Retinal pigment epithelial cell (primary cell): ENCODE measurements at regions not wholly inside any gene's neighbourhood (a gene's known extent, or its start where the extent isn't known, plus 50 kb on each side); places are given as distances from the start of the nearest gene placed in this dataset.

Source experiments
- DNase-seq: peaks from one replicate; pipeline ENCODE4 v3.0.0-alpha.2; 2010; ENCODE audit warnings: low read depth
- H3K4me3 ChIP-seq: 2 replicates; pipeline ENCODE4 v1.5.1; 2011; ENCODE audit warnings: mild to moderate bottlenecking, low read length, control low read depth, moderate library complexity
- CTCF ChIP-seq: conservative IDR thresholded peaks from 2 replicates; pipeline ENCODE4 v1.5.1; 2011; ENCODE audit warnings: low read depth, low read length, control low read depth, inconsistent platforms

- DNase-seq, result no peak
- TF ChIP-seq CTCF, result no peak
- H3K4me3 ChIP-seq, result no peak overlapping the region
These were observed 728.3 kb downstream of the LRFN5 start for GRCh38 chr14:42334931-42335330.

- H3K4me3 ChIP-seq, result no peak overlapping the region
- no peak for DNase-seq
- TF ChIP-seq CTCF, result no peak
These were observed 716.8 kb downstream of the LRFN5 start for GRCh38 chr14:42323426-42323825.

- no peak overlapping the region for H3K4me3 ChIP-seq
- no peak for DNase-seq
- no peak for TF ChIP-seq CTCF
These were observed 716.0 kb downstream of the LRFN5 start for GRCh38 chr14:42322531-42323284.

DNA sequence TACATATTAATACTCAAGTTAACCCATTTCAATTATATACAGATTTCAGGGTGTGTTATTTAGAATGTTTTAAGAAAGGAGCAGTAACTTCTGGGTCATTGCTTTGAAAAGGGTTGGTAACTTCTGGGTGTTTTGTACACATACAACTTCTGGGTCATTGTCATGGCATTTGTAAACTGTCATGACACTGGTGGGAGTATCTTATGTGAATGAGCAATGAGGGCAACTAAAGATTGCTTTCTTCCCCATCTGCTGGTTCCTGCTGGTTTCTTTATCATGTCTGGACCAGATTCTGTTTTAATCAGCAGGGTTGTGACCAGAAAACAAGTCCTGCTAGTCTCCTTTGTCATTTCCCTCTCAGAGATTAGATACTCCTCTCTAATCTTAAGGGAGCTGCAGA, 713.3 kb downstream of the LRFN5 start:
- DNase-seq, result no peak
- no peak for TF ChIP-seq CTCF
- H3K4me3 ChIP-seq, result no peak overlapping the region

GRCh38 chr14:42316693-42317092, 710.0 kb downstream of the LRFN5 start:
- DNase-seq, result no peak
- TF ChIP-seq CTCF, result no peak
- no peak overlapping the region for H3K4me3 ChIP-seq

- no peak for TF ChIP-seq CTCF
- DNase-seq, result no peak
These were observed 705.2 kb downstream of the LRFN5 start for GRCh38 chr14:42311876-42312275.

GRCh38 chr14:42307239-42307825, 700.7 kb downstream of the LRFN5 start:
- DNase-seq, result no peak

More at GRCh38 chr14:42311876-42312275, 705.2 kb downstream of the LRFN5 start:
- H3K4me3 ChIP-seq, result no peak overlapping the region

More at GRCh38 chr14:42307239-42307825, 700.7 kb downstream of the LRFN5 start:
- no peak overlapping the region for H3K4me3 ChIP-seq
- TF ChIP-seq CTCF, result no peak
